ENCODE measurements at regions not wholly inside any gene's neighbourhood (a gene's known extent, or its start where the extent isn't known, plus 50 kb on each side); places are given as distances from the start of the nearest gene placed in this dataset.

GRCh38 chr5:135126688-135127438 is 92.8 kb upstream of the PITX1 start:
- H3K14ac ChIP-seq (ENCODE audit: low read length): no peak overlapping the region
- H2AK5ac ChIP-seq (ENCODE audit: low read depth, low read length): peak overlapping the region; percentile 8
- H3K23ac ChIP-seq (ENCODE audit: low read depth, low read length, poor library complexity): no peak overlapping the region
- H2BK5ac ChIP-seq (ENCODE audit: low read length): peak overlapping the region; percentile 17
- H2AFZ ChIP-seq (ENCODE audit: low read length): no peak overlapping the region
- no peak overlapping the region for H3K4me3 ChIP-seq (ENCODE audit: low read length in 2 of 2)
- no peak overlapping the region for H2BK120ac ChIP-seq (ENCODE audit: low read depth, low read length)
- H3K4me2 ChIP-seq (ENCODE audit: insufficient read depth, low read length, poor library complexity, severe bottlenecking): no peak overlapping the region
- no peak overlapping the region for H2BK12ac ChIP-seq (ENCODE audit: low read length)
- H3K27ac ChIP-seq (replicated peaks; ENCODE audit: low read length): no peak overlapping the region
- WGBS, 2 donors (ENCODE audit: extremely low coverage in 2 of 2, insufficient read length in 2 of 2, insufficient replicate concordance in 1 of 2): no CpG with 5 or more reads among the region's 14 CpGs
- H3K18ac ChIP-seq (ENCODE audit: low read length): peak overlapping the region; percentile 33
- H4K8ac ChIP-seq (ENCODE audit: low read depth, low read length): no peak overlapping the region
- no peak overlapping the region for H4K91ac ChIP-seq (ENCODE audit: low read depth, low read length, poor library complexity)
- no peak overlapping the region for H3K4ac ChIP-seq (ENCODE audit: low read length)
- H3K36me3 ChIP-seq (replicated peaks in 1 of 2; ENCODE audit: control insufficient read depth in 2 of 2, insufficient read depth in 2 of 2, low read length in 2 of 2): no peaks in the 10 kb centered on the region
- peaks cover 0 to 17% of the 10 kb centered on the region in 2 donors for H3K4me1 ChIP-seq (ENCODE audit: control insufficient read depth in 2 of 2, insufficient read depth in 1 of 2, low read depth in 1 of 2, low read length in 2 of 2)
- no peak for DNase-seq (ENCODE audit: low spot score)
- H3K9me3 ChIP-seq (replicated peaks in 1 of 2; ENCODE audit: control insufficient read depth in 2 of 2, insufficient read depth in 1 of 2, low read depth in 1 of 2, low read length in 2 of 2): no peaks in the 10 kb centered on the region
- H3K27me3 ChIP-seq (ENCODE audit: control insufficient read depth in 3 of 3, insufficient read depth in 3 of 3, low read depth in 1 of 3, low read length in 3 of 3): peaks cover 0 to 10% (median 0%) of the 10 kb centered on the region in 3 experiments
- H3K79me1 ChIP-seq (ENCODE audit: low read depth, low read length): no peaks in the 10 kb centered on the region
- H2BK15ac ChIP-seq (ENCODE audit: low read length): no peak overlapping the region
- no peak overlapping the region for H3K9ac ChIP-seq (ENCODE audit: low read depth, low read length, poor library complexity)

- no peak overlapping the region for H3K23ac ChIP-seq (ENCODE audit: low read depth, low read length, poor library complexity)
- no peak overlapping the region for H3K4me2 ChIP-seq (ENCODE audit: insufficient read depth, low read length, poor library complexity, severe bottlenecking)
- no peak overlapping the region for H2BK15ac ChIP-seq (ENCODE audit: low read length)
- H3K4me1 ChIP-seq (ENCODE audit: control insufficient read depth in 2 of 2, insufficient read depth in 1 of 2, low read depth in 1 of 2, low read length in 2 of 2): peaks cover 0 to 10% of the 10 kb centered on the region in 2 donors
- H3K18ac ChIP-seq (ENCODE audit: low read length): peak overlapping the region; percentile 15
- no peak overlapping the region for H3K4me3 ChIP-seq (ENCODE audit: low read length in 2 of 2)
- DNase-seq (ENCODE audit: low spot score): no peak
- no peak overlapping the region for H4K8ac ChIP-seq (ENCODE audit: low read depth, low read length)
- H3K9ac ChIP-seq (ENCODE audit: low read depth, low read length, poor library complexity): no peak overlapping the region
- H3K9me3 ChIP-seq (replicated peaks in 1 of 2; ENCODE audit: control insufficient read depth in 2 of 2, insufficient read depth in 1 of 2, low read depth in 1 of 2, low read length in 2 of 2): no peaks in the 10 kb centered on the region
- H3K36me3 ChIP-seq (replicated peaks in 1 of 2; ENCODE audit: control insufficient read depth in 2 of 2, insufficient read depth in 2 of 2, low read length in 2 of 2): no peaks in the 10 kb centered on the region
- H3K79me1 ChIP-seq (ENCODE audit: low read depth, low read length): no peaks in the 10 kb centered on the region
- H2AFZ ChIP-seq (ENCODE audit: low read length): no peak overlapping the region
- H2BK120ac ChIP-seq (ENCODE audit: low read depth, low read length): no peak overlapping the region
- no peak overlapping the region for H2BK12ac ChIP-seq (ENCODE audit: low read length)
- no peak overlapping the region for H4K91ac ChIP-seq (ENCODE audit: low read depth, low read length, poor library complexity)
- WGBS, 2 donors (ENCODE audit: extremely low coverage in 2 of 2, insufficient read length in 2 of 2, insufficient replicate concordance in 1 of 2): no CpG with 5 or more reads among the region's 8 CpGs
- no peak overlapping the region for H2AK5ac ChIP-seq (ENCODE audit: low read depth, low read length)
- H3K4ac ChIP-seq (ENCODE audit: low read length): no peak overlapping the region
- H3K27me3 ChIP-seq (ENCODE audit: control insufficient read depth in 3 of 3, insufficient read depth in 3 of 3, low read depth in 1 of 3, low read length in 3 of 3): peaks cover 0 to 10% (median 0%) of the 10 kb centered on the region in 3 experiments
- no peak overlapping the region for H2BK5ac ChIP-seq (ENCODE audit: low read length)
- H3K14ac ChIP-seq (ENCODE audit: low read length): no peak overlapping the region
- H3K27ac ChIP-seq (replicated peaks; ENCODE audit: low read length): no peak overlapping the region
Observed at GRCh38 chr5:135124724-135125123, 90.7 kb upstream of the PITX1 start.

- H3K18ac ChIP-seq (ENCODE audit: low read length): no peak overlapping the region
- no peak overlapping the region for H3K27ac ChIP-seq (replicated peaks; ENCODE audit: low read length)
- no peak overlapping the region for H4K91ac ChIP-seq (ENCODE audit: low read depth, low read length, poor library complexity)
- H3K23ac ChIP-seq (ENCODE audit: low read depth, low read length, poor library complexity): no peak overlapping the region
- no peak overlapping the region for H3K14ac ChIP-seq (ENCODE audit: low read length)
- H3K9ac ChIP-seq (ENCODE audit: low read depth, low read length, poor library complexity): no peak overlapping the region
- H2AFZ ChIP-seq (ENCODE audit: low read length): no peak overlapping the region
- WGBS, 2 donors (ENCODE audit: extremely low coverage in 2 of 2, insufficient read length in 2 of 2, insufficient replicate concordance in 1 of 2): no CpG with 5 or more reads among the region's 4 CpGs
- no peak overlapping the region for H2BK120ac ChIP-seq (ENCODE audit: low read depth, low read length)
- H3K4ac ChIP-seq (ENCODE audit: low read length): no peak overlapping the region
- no peaks in the 10 kb centered on the region for H3K79me1 ChIP-seq (ENCODE audit: low read depth, low read length)
- H2AK5ac ChIP-seq (ENCODE audit: low read depth, low read length): no peak overlapping the region
- peaks cover 0 to 7% (median 0%) of the 10 kb centered on the region in 3 experiments for H3K27me3 ChIP-seq (ENCODE audit: control insufficient read depth in 3 of 3, insufficient read depth in 3 of 3, low read depth in 1 of 3, low read length in 3 of 3)
- H3K4me3 ChIP-seq (ENCODE audit: low read length in 2 of 2): no peak overlapping the region
- DNase-seq (ENCODE audit: low spot score): no peak
- H2BK15ac ChIP-seq (ENCODE audit: low read length): no peak overlapping the region
- H4K8ac ChIP-seq (ENCODE audit: low read depth, low read length): no peak overlapping the region
- H3K36me3 ChIP-seq (replicated peaks in 1 of 2; ENCODE audit: control insufficient read depth in 2 of 2, insufficient read depth in 2 of 2, low read length in 2 of 2): no peaks in the 10 kb centered on the region
- H2BK12ac ChIP-seq (ENCODE audit: low read length): no peak overlapping the region
- no peaks in the 10 kb centered on the region for H3K9me3 ChIP-seq (replicated peaks in 1 of 2; ENCODE audit: control insufficient read depth in 2 of 2, insufficient read depth in 1 of 2, low read depth in 1 of 2, low read length in 2 of 2)
- no peak overlapping the region for H2BK5ac ChIP-seq (ENCODE audit: low read length)
- H3K4me2 ChIP-seq (ENCODE audit: insufficient read depth, low read length, poor library complexity, severe bottlenecking): no peak overlapping the region
- peaks cover 0 to 8% of the 10 kb centered on the region in 2 donors for H3K4me1 ChIP-seq (ENCODE audit: control insufficient read depth in 2 of 2, insufficient read depth in 1 of 2, low read depth in 1 of 2, low read length in 2 of 2)
Observed at GRCh38 chr5:135124128-135124527, 90.1 kb upstream of the PITX1 start.

- H3K4ac ChIP-seq (ENCODE audit: low read length): no peak overlapping the region
- H4K91ac ChIP-seq (ENCODE audit: low read depth, low read length, poor library complexity): no peak overlapping the region
- H2BK12ac ChIP-seq (ENCODE audit: low read length): no peak overlapping the region
- H4K8ac ChIP-seq (ENCODE audit: low read depth, low read length): no peak overlapping the region
- no peak overlapping the region for H3K4me2 ChIP-seq (ENCODE audit: insufficient read depth, low read length, poor library complexity, severe bottlenecking)
- no peak overlapping the region for H3K23ac ChIP-seq (ENCODE audit: low read depth, low read length, poor library complexity)
- H3K4me3 ChIP-seq (ENCODE audit: low read length in 2 of 2): no peak overlapping the region
- no peak overlapping the region for H3K14ac ChIP-seq (ENCODE audit: low read length)
- no peak overlapping the region for H3K18ac ChIP-seq (ENCODE audit: low read length)
- no peak overlapping the region for H2BK5ac ChIP-seq (ENCODE audit: low read length)
- no peak overlapping the region for H2AFZ ChIP-seq (ENCODE audit: low read length)
- no peak overlapping the region for H3K27ac ChIP-seq (replicated peaks; ENCODE audit: low read length)
- peaks cover 0 to 8% of the 10 kb centered on the region in 2 donors for H3K4me1 ChIP-seq (ENCODE audit: control insufficient read depth in 2 of 2, insufficient read depth in 1 of 2, low read depth in 1 of 2, low read length in 2 of 2)
- peaks cover 0 to 16% (median 0%) of the 10 kb centered on the region in 3 experiments for H3K27me3 ChIP-seq (ENCODE audit: control insufficient read depth in 3 of 3, insufficient read depth in 3 of 3, low read depth in 1 of 3, low read length in 3 of 3)
- no peak overlapping the region for H2BK120ac ChIP-seq (ENCODE audit: low read depth, low read length)
- no peak overlapping the region for H3K9ac ChIP-seq (ENCODE audit: low read depth, low read length, poor library complexity)
- no peak overlapping the region for H2BK15ac ChIP-seq (ENCODE audit: low read length)
- DNase-seq (ENCODE audit: low spot score): no peak
- H2AK5ac ChIP-seq (ENCODE audit: low read depth, low read length): no peak overlapping the region
- H3K79me1 ChIP-seq (ENCODE audit: low read depth, low read length): no peaks in the 10 kb centered on the region
- no peaks in the 10 kb centered on the region for H3K9me3 ChIP-seq (replicated peaks in 1 of 2; ENCODE audit: control insufficient read depth in 2 of 2, insufficient read depth in 1 of 2, low read depth in 1 of 2, low read length in 2 of 2)
- no peaks in the 10 kb centered on the region for H3K36me3 ChIP-seq (replicated peaks in 1 of 2; ENCODE audit: control insufficient read depth in 2 of 2, insufficient read depth in 2 of 2, low read length in 2 of 2)
- no CpG with 5 or more reads among the region's 1 CpG for WGBS, 2 donors (ENCODE audit: extremely low coverage in 2 of 2, insufficient read length in 2 of 2, insufficient replicate concordance in 1 of 2)
Observed at GRCh38 chr5:135122797-135123196, 88.8 kb upstream of the PITX1 start.

Measured in neuronal stem cell (in vitro differentiated cells).